SK-N-SH treated with all-trans-retinoic acid at 6 μM for 48 hours (cell line): ENCODE measurements at regions not wholly inside any gene's neighbourhood (a gene's known extent, or its start where the extent isn't known, plus 50 kb on each side); places are given as distances from the start of the nearest gene placed in this dataset.

ENCODE experiments used
- PPARA ChIP-seq: fragments of 250-450 bp; sonication (Bioruptor Pico); IDR thresholded peaks from 2 replicates; pipeline ENCODE4 v1.5.0; 2020; ENCODE audit warnings: mild to moderate bottlenecking, borderline replicate concordance
- SNAI2 ChIP-seq: fragments of 250-450 bp; sonication (Bioruptor Pico); IDR thresholded peaks from 2 replicates; pipeline ENCODE4 v1.5.0; 2020; ENCODE audit warnings: mild to moderate bottlenecking, moderate library complexity
- TCF4 ChIP-seq: fragments of 250-450 bp; sonication (Bioruptor Pico); IDR thresholded peaks from 2 replicates; pipeline ENCODE4 v1.8.0; 2021; ENCODE audit warnings: mild to moderate bottlenecking, moderate library complexity, borderline replicate concordance
- ZNF70 ChIP-seq: fragments of 450-650 bp; formaldehyde crosslinking; IDR thresholded peaks from 2 replicates; pipeline ENCODE4 v1.5.0; 2020; ENCODE audit warnings: mild to moderate bottlenecking, moderate library complexity
- TF ChIP-seq, protein P1 (sequence below): fragments of 250-450 bp; sonication (Bioruptor Pico); IDR thresholded peaks from 2 replicates; pipeline ENCODE4 v1.8.0; 2020; ENCODE audit warnings: mild to moderate bottlenecking, moderate library complexity, borderline replicate concordance
- TF ChIP-seq, protein P2 (sequence below): fragments of 250-450 bp; sonication (Bioruptor Pico); IDR thresholded peaks from 2 replicates; pipeline ENCODE4 v1.5.1; 2021; ENCODE audit warnings: mild to moderate bottlenecking, moderate library complexity
- TF ChIP-seq, protein P3 (sequence below): fragments of 250-450 bp; sonication (Bioruptor Pico); IDR thresholded peaks from 2 replicates; pipeline ENCODE4 v1.5.1; 2020; ENCODE audit warnings: low read depth, mild to moderate bottlenecking, moderate library complexity

DNA sequence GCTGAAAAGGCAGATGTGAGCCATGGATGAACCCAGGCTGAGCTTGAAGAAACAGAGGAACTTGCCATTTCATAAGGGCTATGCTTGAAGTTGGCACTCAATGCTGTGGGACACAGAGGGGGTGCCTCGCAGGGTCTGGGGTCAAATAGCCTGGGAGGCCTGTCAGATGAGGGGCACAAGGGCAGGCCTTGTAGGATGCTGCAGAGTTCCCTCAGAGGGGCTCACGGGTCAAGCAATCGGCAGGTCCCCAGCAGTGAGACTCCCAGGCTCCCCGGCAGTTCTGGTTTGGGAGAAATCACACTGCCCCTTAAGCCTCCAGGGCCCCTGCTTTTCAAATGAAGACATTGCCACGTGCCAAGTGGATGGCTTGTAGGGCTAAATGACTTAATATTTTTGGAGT lies 116.7 kb upstream of the GRIK3 start:
- TF ChIP-seq, protein P1, sequence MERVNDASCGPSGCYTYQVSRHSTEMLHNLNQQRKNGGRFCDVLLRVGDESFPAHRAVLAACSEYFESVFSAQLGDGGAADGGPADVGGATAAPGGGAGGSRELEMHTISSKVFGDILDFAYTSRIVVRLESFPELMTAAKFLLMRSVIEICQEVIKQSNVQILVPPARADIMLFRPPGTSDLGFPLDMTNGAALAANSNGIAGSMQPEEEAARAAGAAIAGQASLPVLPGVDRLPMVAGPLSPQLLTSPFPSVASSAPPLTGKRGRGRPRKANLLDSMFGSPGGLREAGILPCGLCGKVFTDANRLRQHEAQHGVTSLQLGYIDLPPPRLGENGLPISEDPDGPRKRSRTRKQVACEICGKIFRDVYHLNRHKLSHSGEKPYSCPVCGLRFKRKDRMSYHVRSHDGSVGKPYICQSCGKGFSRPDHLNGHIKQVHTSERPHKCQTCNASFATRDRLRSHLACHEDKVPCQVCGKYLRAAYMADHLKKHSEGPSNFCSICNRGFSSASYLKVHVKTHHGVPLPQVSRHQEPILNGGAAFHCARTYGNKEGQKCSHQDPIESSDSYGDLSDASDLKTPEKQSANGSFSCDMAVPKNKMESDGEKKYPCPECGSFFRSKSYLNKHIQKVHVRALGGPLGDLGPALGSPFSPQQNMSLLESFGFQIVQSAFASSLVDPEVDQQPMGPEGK (CRISPR knock-in tag) = no peak
- TF ChIP-seq, protein P2, sequence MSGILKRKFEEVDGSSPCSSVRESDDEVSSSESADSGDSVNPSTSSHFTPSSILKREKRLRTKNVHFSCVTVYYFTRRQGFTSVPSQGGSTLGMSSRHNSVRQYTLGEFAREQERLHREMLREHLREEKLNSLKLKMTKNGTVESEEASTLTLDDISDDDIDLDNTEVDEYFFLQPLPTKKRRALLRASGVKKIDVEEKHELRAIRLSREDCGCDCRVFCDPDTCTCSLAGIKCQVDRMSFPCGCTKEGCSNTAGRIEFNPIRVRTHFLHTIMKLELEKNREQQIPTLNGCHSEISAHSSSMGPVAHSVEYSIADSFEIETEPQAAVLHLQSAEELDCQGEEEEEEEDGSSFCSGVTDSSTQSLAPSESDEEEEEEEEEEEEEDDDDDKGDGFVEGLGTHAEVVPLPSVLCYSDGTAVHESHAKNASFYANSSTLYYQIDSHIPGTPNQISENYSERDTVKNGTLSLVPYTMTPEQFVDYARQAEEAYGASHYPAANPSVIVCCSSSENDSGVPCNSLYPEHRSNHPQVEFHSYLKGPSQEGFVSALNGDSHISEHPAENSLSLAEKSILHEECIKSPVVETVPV (CRISPR knock-in tag) = no peak
- TF ChIP-seq SNAI2 (CRISPR knock-in tag) (no peak), ZNF70 (CRISPR knock-in tag) (no peak), PPARA (CRISPR knock-in tag) (no peak), TCF4 (CRISPR knock-in tag) (no peak)
- TF ChIP-seq, protein P3, sequence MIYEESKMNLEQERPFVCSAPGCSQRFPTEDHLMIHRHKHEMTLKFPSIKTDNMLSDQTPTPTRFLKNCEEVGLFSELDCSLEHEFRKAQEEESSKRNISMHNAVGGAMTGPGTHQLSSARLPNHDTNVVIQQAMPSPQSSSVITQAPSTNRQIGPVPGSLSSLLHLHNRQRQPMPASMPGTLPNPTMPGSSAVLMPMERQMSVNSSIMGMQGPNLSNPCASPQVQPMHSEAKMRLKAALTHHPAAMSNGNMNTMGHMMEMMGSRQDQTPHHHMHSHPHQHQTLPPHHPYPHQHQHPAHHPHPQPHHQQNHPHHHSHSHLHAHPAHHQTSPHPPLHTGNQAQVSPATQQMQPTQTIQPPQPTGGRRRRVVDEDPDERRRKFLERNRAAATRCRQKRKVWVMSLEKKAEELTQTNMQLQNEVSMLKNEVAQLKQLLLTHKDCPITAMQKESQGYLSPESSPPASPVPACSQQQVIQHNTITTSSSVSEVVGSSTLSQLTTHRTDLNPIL (CRISPR knock-in tag) = no peak
